Transverse colon (tissue), 4 donors: ENCODE measurements at regions not wholly inside any gene's neighbourhood (a gene's known extent, or its start where the extent isn't known, plus 50 kb on each side); places are given as distances from the start of the nearest gene placed in this dataset.

Source experiments
- EP300 ChIP-seq: sonication (generic); formaldehyde crosslinking; IDR thresholded peaks from one replicate; pipeline ENCODE4 v1.6.1; 2017; ENCODE audit warnings: antibody characterized with exemption, low read depth
- POLR2AphosphoS5 ChIP-seq, 3 donors: sonication (generic); formaldehyde crosslinking; IDR thresholded peaks; one replicate each; pipeline ENCODE4 v1.6.1; 2016; ENCODE audit warnings: antibody characterized with exemption in 3 of 3
- TF ChIP-seq, protein P1 (sequence below), 5 experiments: fragments of 200-600 bp in 3 of 5; fragments of 450-650 bp in 2 of 5; sonication (generic) in 3 of 5; IDR thresholded peaks; 1 replicate in 2 of 5; 2 replicates in 3 of 5; pipeline ENCODE4 v1.5.1; 2016 to 2017; ENCODE audit warnings: antibody characterized with exemption in 5 of 5, inconsistent platforms in 3 of 5, mild to moderate bottlenecking in 2 of 5, moderate library complexity in 1 of 5

DNA sequence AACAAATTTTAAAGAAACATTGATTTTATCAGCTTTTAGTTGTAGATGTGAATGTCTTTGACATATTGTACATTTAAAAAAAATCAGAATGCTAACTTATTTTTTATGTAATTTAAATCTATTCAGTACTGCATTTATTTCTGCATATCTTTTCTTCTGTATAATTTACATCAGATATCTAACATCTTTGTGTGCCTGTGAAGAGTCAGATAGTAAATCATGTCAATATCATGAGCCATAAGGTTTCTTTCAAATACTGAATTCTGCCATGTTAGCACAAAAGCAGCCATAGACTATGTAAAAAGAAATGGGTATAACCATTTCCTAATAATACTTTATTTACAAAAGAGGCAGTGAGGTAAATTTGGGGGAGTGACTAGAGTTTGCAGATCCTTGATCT lies 1829.2 kb downstream of the NCAM2 start:
- TF ChIP-seq, protein P1, sequence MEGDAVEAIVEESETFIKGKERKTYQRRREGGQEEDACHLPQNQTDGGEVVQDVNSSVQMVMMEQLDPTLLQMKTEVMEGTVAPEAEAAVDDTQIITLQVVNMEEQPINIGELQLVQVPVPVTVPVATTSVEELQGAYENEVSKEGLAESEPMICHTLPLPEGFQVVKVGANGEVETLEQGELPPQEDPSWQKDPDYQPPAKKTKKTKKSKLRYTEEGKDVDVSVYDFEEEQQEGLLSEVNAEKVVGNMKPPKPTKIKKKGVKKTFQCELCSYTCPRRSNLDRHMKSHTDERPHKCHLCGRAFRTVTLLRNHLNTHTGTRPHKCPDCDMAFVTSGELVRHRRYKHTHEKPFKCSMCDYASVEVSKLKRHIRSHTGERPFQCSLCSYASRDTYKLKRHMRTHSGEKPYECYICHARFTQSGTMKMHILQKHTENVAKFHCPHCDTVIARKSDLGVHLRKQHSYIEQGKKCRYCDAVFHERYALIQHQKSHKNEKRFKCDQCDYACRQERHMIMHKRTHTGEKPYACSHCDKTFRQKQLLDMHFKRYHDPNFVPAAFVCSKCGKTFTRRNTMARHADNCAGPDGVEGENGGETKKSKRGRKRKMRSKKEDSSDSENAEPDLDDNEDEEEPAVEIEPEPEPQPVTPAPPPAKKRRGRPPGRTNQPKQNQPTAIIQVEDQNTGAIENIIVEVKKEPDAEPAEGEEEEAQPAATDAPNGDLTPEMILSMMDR (IDR thresholded peaks at IDR 0.05): no peak
- TF ChIP-seq POLR2AphosphoS5 (IDR thresholded peaks at IDR 0.05) (no peak), EP300 (no peak)
